ENCODE measurements at regions not wholly inside any gene's neighbourhood (a gene's known extent, or its start where the extent isn't known, plus 50 kb on each side); places are given as distances from the start of the nearest gene placed in this dataset.

GRCh38 chr6:147055821-147056392 lies 148.3 kb upstream of the STXBP5 start:
- intact Hi-C loops (cut with DNase I), result no loop called here
- ATAC-seq, result no peak
- DNase-seq, result no peak
- H3K27me3 ChIP-seq, result no peaks in the 10 kb centered on the region
- H3K36me3 ChIP-seq, result no peaks in the 10 kb centered on the region
- WGBS (ENCODE audit: insufficient coverage, low coverage, low lambda C conversion rate, missing lambda C conversion rate), result 71% methylated on average over 8 of the region's 8 CpGs
- no peaks in the 10 kb centered on the region for H3K9me3 ChIP-seq
- no peak overlapping the region for H3K4me3 ChIP-seq
- TF ChIP-seq POLR2A (IDR thresholded peaks at IDR 0.05), result no peak
- H3K4me1 ChIP-seq, result no peaks in the 10 kb centered on the region
- H3K27ac ChIP-seq, result no peak overlapping the region

- DNase-seq, result no peak
- TF ChIP-seq POLR2A (IDR thresholded peaks at IDR 0.05), result no peak
- no peak for TF ChIP-seq CTCF (IDR thresholded peaks at IDR 0.05)
- no peak overlapping the region for H3K27ac ChIP-seq
- WGBS (ENCODE audit: insufficient coverage, low coverage, low lambda C conversion rate, missing lambda C conversion rate), result 41% methylated on average over 1 of the region's 1 CpG
- no peak overlapping the region for H3K4me3 ChIP-seq
- no peaks in the 10 kb centered on the region for H3K9me3 ChIP-seq
- H3K36me3 ChIP-seq, result no peaks in the 10 kb centered on the region
- ATAC-seq, result no peak
- H3K27me3 ChIP-seq, result no peaks in the 10 kb centered on the region
- no peaks in the 10 kb centered on the region for H3K4me1 ChIP-seq
- intact Hi-C loops (cut with DNase I), result no loop called here
These were observed 147.0 kb upstream of the STXBP5 start for GRCh38 chr6:147057188-147057587.

GRCh38 chr6:147057705-147058342 lies 146.4 kb upstream of the STXBP5 start:
- Histone ChIP-seq H3K9me3 (no peaks in the 10 kb centered on the region), H3K27ac (no peak overlapping the region), H3K4me3 (no peak overlapping the region), H3K36me3 (no peaks in the 10 kb centered on the region), H3K4me1 (no peaks in the 10 kb centered on the region), H3K27me3 (no peaks in the 10 kb centered on the region)
- 75% methylated on average over 3 of the region's 3 CpGs for WGBS (ENCODE audit: insufficient coverage, low coverage, low lambda C conversion rate, missing lambda C conversion rate)
- intact Hi-C loops (cut with DNase I), result no loop called here
- TF ChIP-seq POLR2A (IDR thresholded peaks at IDR 0.05), result no peak
- no peak for TF ChIP-seq CTCF (IDR thresholded peaks at IDR 0.05)
- ATAC-seq, result no peak
- DNase-seq, result no peak

- peak in 2 of 4 donors; percentile 34 to 48 for ATAC-seq
- intact Hi-C loops (cut with DNase I), result no loop called here
- H3K27ac ChIP-seq, result no peak overlapping the region
- H3K27me3 ChIP-seq, result no peaks in the 10 kb centered on the region
- DNase-seq, result no peak
- no peak overlapping the region for H3K4me3 ChIP-seq
- H3K9me3 ChIP-seq, result no peaks in the 10 kb centered on the region
- WGBS (ENCODE audit: insufficient coverage, low coverage, low lambda C conversion rate, missing lambda C conversion rate), result 43% methylated on average over 1 of the region's 1 CpG
- no peak for TF ChIP-seq CTCF (IDR thresholded peaks at IDR 0.05)
- no peak for TF ChIP-seq POLR2A (IDR thresholded peaks at IDR 0.05)
- no peaks in the 10 kb centered on the region for H3K36me3 ChIP-seq
- H3K4me1 ChIP-seq, result no peaks in the 10 kb centered on the region
These were observed 145.3 kb upstream of the STXBP5 start for GRCh38 chr6:147058786-147059385.

GRCh38 chr6:147060636-147061035 lies 143.6 kb upstream of the STXBP5 start:
- 41% methylated on average over 1 of the region's 1 CpG for WGBS (ENCODE audit: insufficient coverage, low coverage, low lambda C conversion rate, missing lambda C conversion rate)
- no peak for TF ChIP-seq POLR2A (IDR thresholded peaks at IDR 0.05)
- TF ChIP-seq CTCF (IDR thresholded peaks at IDR 0.05), result no peak
- ATAC-seq (peak in 1 of 4 donors; percentile 46), DNase-seq (no peak)
- H3K36me3 ChIP-seq, result no peaks in the 10 kb centered on the region
- H3K4me1 ChIP-seq, result no peaks in the 10 kb centered on the region
- no peaks in the 10 kb centered on the region for H3K27me3 ChIP-seq
- intact Hi-C loops (cut with DNase I), result no loop called here
- no peaks in the 10 kb centered on the region for H3K9me3 ChIP-seq
- no peak overlapping the region for H3K27ac ChIP-seq
- no peak overlapping the region for H3K4me3 ChIP-seq
